ENCODE measurements at regions not wholly inside any gene's neighbourhood (a gene's known extent, or its start where the extent isn't known, plus 50 kb on each side); places are given as distances from the start of the nearest gene placed in this dataset.

DNA sequence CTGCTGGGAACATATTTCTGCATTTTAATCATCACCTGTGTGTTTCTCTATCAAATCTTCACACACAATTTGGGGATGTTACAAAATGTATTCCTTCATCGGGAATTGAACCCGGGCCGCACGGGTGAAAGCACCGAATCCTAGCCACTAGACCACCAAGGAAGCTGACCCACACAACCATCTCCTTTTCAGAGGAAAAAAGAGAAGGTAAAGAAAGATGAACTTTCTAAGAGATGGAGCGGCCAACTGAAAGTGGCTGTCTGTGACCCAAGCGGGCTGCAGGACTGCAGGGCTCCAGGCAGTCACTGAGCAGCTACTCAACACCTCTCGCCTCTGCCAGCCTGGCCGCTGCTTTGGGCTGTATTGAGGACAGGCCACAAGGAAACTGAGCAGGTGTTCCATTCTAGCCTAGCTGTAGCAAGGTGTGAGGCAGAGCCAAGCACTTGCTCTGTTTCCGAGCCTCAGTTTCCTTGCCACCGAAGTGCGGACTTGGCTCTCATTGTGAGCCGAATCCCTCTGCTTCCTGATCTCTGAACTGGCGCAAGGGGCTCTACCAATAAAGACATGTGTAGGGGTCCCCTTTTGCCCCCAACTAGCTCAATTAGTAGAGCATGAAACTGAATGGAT, 156.9 kb upstream of the NBPF11 start:
- H3K56ac ChIP-seq (ENCODE audit: extremely low read depth, insufficient read depth, low read length) = no peak overlapping the region
- no peak overlapping the region for H3K18ac ChIP-seq (ENCODE audit: low read depth, low read length)
- ATAC-seq (ENCODE audit: low read depth) = no peak
- intact Hi-C loops (cut with micrococcal nuclease) = no loop called here
- H4K91ac ChIP-seq (ENCODE audit: insufficient read depth, low read depth, low read length) = no peak overlapping the region
- POLR2A ChIA-PET (ENCODE audit: unreplicated experiment) = no interaction called here
- no peaks in the 10 kb centered on the region for H4K20me1 ChIP-seq (ENCODE audit: insufficient read depth, low read length)
- H2AFZ ChIP-seq (replicated peaks; ENCODE audit: low read length, poor library complexity) = peak overlapping the region; percentile 43
- peak overlapping the region; percentile 38; the same call in 1 of the 2 replicates for H3K23ac ChIP-seq (ENCODE audit: low read depth, low read length)
- DNase-seq = no peak
- WGBS, 2 experiments (ENCODE audit: extremely low coverage in 2 of 2, insufficient read length in 1 of 2) = 40% methylated on average over 1 of the region's 14 CpGs; no CpG with 5 or more reads in 1 of the 2 experiments
- no TSS peak for BruUV-seq (replicated peaks)
- CTCF ChIA-PET = no interaction called here
- TF ChIP-seq CTCF (conservative IDR thresholded peaks at IDR 0.05; ENCODE audit: low read depth, low read length) = no peak
- no peak for TF ChIP-seq POLR2A (IDR thresholded peaks at IDR 0.05; ENCODE audit: low read depth, low read length)
- TF ChIP-seq RAD21 (IDR thresholded peaks at IDR 0.05; ENCODE audit: low read length) = no peak
- TF ChIP-seq CHD1 (IDR thresholded peaks at IDR 0.05; ENCODE audit: low read depth, low read length) = no peak
- H3K27me3 ChIP-seq (ENCODE audit: control insufficient read depth, insufficient read depth, low read length) = peaks cover 28% of the 10 kb centered on the region
- no peak overlapping the region for H2BK120ac ChIP-seq (ENCODE audit: low read depth, low read length)
- H3K4me1 ChIP-seq (ENCODE audit: control insufficient read depth, insufficient read depth, low read length) = no peaks in the 10 kb centered on the region
- H3K36me3 ChIP-seq (ENCODE audit: control insufficient read depth, insufficient read depth, low read length) = no peaks in the 10 kb centered on the region
- H3K14ac ChIP-seq (replicated peaks; ENCODE audit: low read depth, low read length) = no peak overlapping the region
- no peaks in the 10 kb centered on the region for H3K79me1 ChIP-seq (ENCODE audit: low read depth in 1 of 2, low read length in 2 of 2)
- H3K9me3 ChIP-seq (ENCODE audit: control insufficient read depth, insufficient read depth, low read length) = peaks cover 8% of the 10 kb centered on the region
- H3K9me1 ChIP-seq (ENCODE audit: insufficient read depth, low read length) = no peaks in the 10 kb centered on the region
- no peak overlapping the region for H4K5ac ChIP-seq (ENCODE audit: low read depth, low read length)
- no peak overlapping the region for H2BK15ac ChIP-seq (ENCODE audit: low read depth, low read length)
- no peak overlapping the region for H3K9ac ChIP-seq (ENCODE audit: low read depth, low read length)
- dilution Hi-C loops (cut with HindIII; ENCODE audit: low sequenced_read_pairs, unreplicated experiment) = no loop called here
- no peak overlapping the region for H2BK20ac ChIP-seq (ENCODE audit: low read depth, low read length)
- no peak overlapping the region for H3K27ac ChIP-seq (ENCODE audit: insufficient read depth, low read length)
- H3K4me2 ChIP-seq (ENCODE audit: low read depth, low read length) = no peak overlapping the region
- H3K4me3 ChIP-seq (ENCODE audit: insufficient read depth, low read depth, low read length) = no peak overlapping the region
- in situ Hi-C loops (cut with MboI; ENCODE audit: low sequenced_read_pairs) = no loop called here
- no peak overlapping the region for H2BK5ac ChIP-seq (ENCODE audit: low read depth, low read length, poor library complexity, severe bottlenecking)
- no peak overlapping the region for H3K4ac ChIP-seq (ENCODE audit: low read depth, low read length)
- H2AK5ac ChIP-seq (ENCODE audit: low read depth, low read length) = no peak overlapping the region
- H4K8ac ChIP-seq (ENCODE audit: low read depth in 2 of 2, low read length in 2 of 2) = no peak overlapping the region
- no peak overlapping the region for H2AK9ac ChIP-seq (replicated peaks; ENCODE audit: low read depth, low read length, poor library complexity)

Data from IMR-90 (cell line).